GM12878 (cell line): ENCODE measurements at regions not wholly inside any gene's neighbourhood (a gene's known extent, or its start where the extent isn't known, plus 50 kb on each side); places are given as distances from the start of the nearest gene placed in this dataset.

Source experiments
- ATAC-seq: fragments of 200-7000 bp; cut with Tn5 transposase; 3 replicates; pipeline ENCODE4 v1.9.1; 2020; ENCODE audit warnings: mild to moderate bottlenecking, moderate library complexity
- BruUV-seq: library from RNA; stranded (reverse); fragments of 400-500 nt; replicated peaks from 2 replicates; lab custom pipeline; 2021; lab: Mats Ljungman, UMichigan
- CTCF ChIA-PET: fragments of 300-600 bp; sonication (Branson Sonifier 250); formaldehyde crosslinking; extraction: SDS; loops from one replicate; lab custom pipeline; 2021; ENCODE audit warnings: inconsistent platforms; lab: Yijun Ruan, JAX
- POLR2A ChIA-PET: fragments of 350-600 bp; formaldehyde crosslinking; extraction: SDS; loops from one replicate; lab custom pipeline; 2021; ENCODE audit warnings: inconsistent platforms; lab: Charles Lee
- RAD21 ChIA-PET: fragments of 300-600 bp; sonication (Branson Sonifier 250); formaldehyde crosslinking; loops from one replicate; lab custom pipeline; 2023; ENCODE audit warnings: antibody characterized with exemption; ENCODE audit not compliant: unreplicated experiment; lab: Charles Lee
- SMC1A ChIA-PET: fragments of 300-600 bp; sonication (Branson Sonifier 250); formaldehyde crosslinking; loops from one replicate; lab custom pipeline; 2023; ENCODE audit not compliant: unreplicated experiment, uncharacterized antibody; lab: Charles Lee
- DNase-seq: peaks from one replicate; pipeline ENCODE4 v3.0.0-alpha.2; 2011; ENCODE audit warnings: low read depth, low spot score
- FAIRE-seq: peaks from 3 replicates; lab custom pipeline; 2011; peaks lifted over from hg19 to GRCh38; lab: Jason Lieb, UNC
- H2AFZ ChIP-seq: 2 replicates; pipeline ENCODE4 v1.6.0; 2011; ENCODE audit warnings: low read depth, low read length, control low read depth; ENCODE audit not compliant: control insufficient read depth
- H3K27ac ChIP-seq: 2 replicates; pipeline ENCODE4 v1.5.1; 2011; ENCODE audit warnings: control low read depth; ENCODE audit not compliant: control insufficient read depth, insufficient read depth
- H3K27me3 ChIP-seq, 2 experiments: replicated peaks in 1 of 2; 2 replicates each; pipeline versions ENCODE4 v1.6.0 to v1.6.1; 2011; ENCODE audit warnings: low read length in 1 of 2; ENCODE audit not compliant: control insufficient read depth in 2 of 2, insufficient read depth in 2 of 2
- H3K36me3 ChIP-seq, 2 experiments: 2 replicates each; pipeline ENCODE4 v1.5.1; 2011; ENCODE audit warnings: low read length in 1 of 2; ENCODE audit not compliant: control insufficient read depth in 2 of 2, insufficient read depth in 2 of 2
- H3K4me1 ChIP-seq: 2 replicates; pipeline ENCODE4 v1.6.1; 2011; ENCODE audit warnings: mild to moderate bottlenecking, low read length, moderate library complexity, mixed read lengths; ENCODE audit not compliant: control insufficient read depth, insufficient read depth
- H3K4me2 ChIP-seq: 2 replicates; pipeline ENCODE4 v1.6.0; 2011; ENCODE audit warnings: control low read depth; ENCODE audit not compliant: control insufficient read depth, insufficient read depth
- H3K4me3 ChIP-seq: fragments of 200-600 bp; sonication (generic); 2 replicates; pipeline ENCODE4 v1.5.1; 2016
- H3K79me2 ChIP-seq: 2 replicates; pipeline ENCODE4 v1.6.0; 2011; ENCODE audit warnings: low read length; ENCODE audit not compliant: control insufficient read depth, insufficient read depth
- H3K9ac ChIP-seq: 2 replicates; pipeline ENCODE4 v1.8.0; 2011; ENCODE audit warnings: low read length, control low read depth, mixed read lengths; ENCODE audit not compliant: control insufficient read depth, insufficient read depth
- H3K9me3 ChIP-seq: replicated peaks from 3 replicates; pipeline ENCODE4 v1.5.1; 2011; ENCODE audit warnings: mild to moderate bottlenecking, low read length; ENCODE audit not compliant: control insufficient read depth, insufficient read depth
- H4K20me1 ChIP-seq: 2 replicates; pipeline ENCODE4 v1.6.0; 2011; ENCODE audit not compliant: control insufficient read depth, insufficient read depth
- BHLHE40 ChIP-seq, 2 experiments: fragments of 450-650 bp in 1 of 2; IDR thresholded peaks; 2 replicates each; pipeline ENCODE4 v1.6.1; 2011 to 2017; ENCODE audit warnings: low read depth in 2 of 2, borderline replicate concordance in 1 of 2, improper control_type of control experiment in 1 of 2, low read length in 1 of 2, mild to moderate bottlenecking in 1 of 2
- CBX5 ChIP-seq: sonication (generic); IDR thresholded peaks from 2 replicates; pipeline ENCODE4 v1.6.1; 2016; ENCODE audit warnings: low read depth, moderate library complexity, mild to moderate bottlenecking, inconsistent platforms
- CREB1 ChIP-seq: IDR thresholded peaks from 2 replicates; pipeline ENCODE4 v1.6.1; 2012; ENCODE audit warnings: low read depth, mild to moderate bottlenecking, inconsistent platforms
- CREM ChIP-seq: IDR thresholded peaks from 2 replicates; pipeline ENCODE4 v1.6.1; 2014; ENCODE audit warnings: antibody characterized with exemption, low read depth
- CTCF ChIP-seq, 3 experiments: IDR thresholded peaks in 2 of 3; conservative IDR thresholded peaks in 1 of 3; 2 replicates each; pipeline ENCODE4 v1.5.1; 2011; ENCODE audit warnings: low read depth in 3 of 3, low read length in 3 of 3, mild to moderate bottlenecking in 3 of 3, control low read depth in 2 of 3, moderate library complexity in 2 of 3, inconsistent platforms in 1 of 3, mixed read lengths in 1 of 3; ENCODE audit not compliant: control insufficient read depth in 2 of 3, insufficient read depth in 1 of 3; ENCODE audit errors: extremely low read depth in 1 of 3
- FOXK2 ChIP-seq: fragments of 450-650 bp; IDR thresholded peaks from 2 replicates; pipeline ENCODE4 v1.6.1; 2017; ENCODE audit warnings: mild to moderate bottlenecking, moderate library complexity
- HSF1 ChIP-seq: fragments of 150-350 bp; IDR thresholded peaks from 2 replicates; pipeline ENCODE4 v1.6.1; 2014; ENCODE audit warnings: mild to moderate bottlenecking, low read depth, low read length
- JUNB ChIP-seq: IDR thresholded peaks from 2 replicates; pipeline ENCODE4 v1.6.1; 2016; ENCODE audit warnings: antibody characterized with exemption, mild to moderate bottlenecking
- JUND ChIP-seq: IDR thresholded peaks from 2 replicates; pipeline ENCODE4 v1.6.1; 2012; ENCODE audit warnings: low read depth, mild to moderate bottlenecking, low read length, improper control_type of control experiment, moderate library complexity
- MEF2B ChIP-seq: fragments of 450-650 bp; IDR thresholded peaks from 2 replicates; pipeline ENCODE4 v1.6.1; 2018; ENCODE audit warnings: mild to moderate bottlenecking, moderate library complexity; ENCODE audit not compliant: partially characterized antibody, poor library complexity, severe bottlenecking
- NBN ChIP-seq: fragments of 450-650 bp; IDR thresholded peaks from 2 replicates; pipeline ENCODE4 v1.6.1; 2016
- POLR2AphosphoS5 ChIP-seq: IDR thresholded peaks from 2 replicates; pipeline ENCODE4 v1.6.1; 2011; ENCODE audit warnings: mild to moderate bottlenecking, low read length, inconsistent platforms
- RAD21 ChIP-seq: IDR thresholded peaks from 2 replicates; pipeline ENCODE4 v1.6.1; 2011; ENCODE audit warnings: mild to moderate bottlenecking, low read depth, low read length, moderate library complexity; ENCODE audit not compliant: insufficient read depth
- SP1 ChIP-seq: IDR thresholded peaks from one replicate; pipeline ENCODE4 v1.6.1; 2011; ENCODE audit warnings: low read depth, low read length
- ZBED1 ChIP-seq: IDR thresholded peaks from 2 replicates; pipeline ENCODE4 v1.6.1; 2016; ENCODE audit warnings: borderline replicate concordance
- ZNF687 ChIP-seq: fragments of 450-650 bp; IDR thresholded peaks from 2 replicates; pipeline ENCODE4 v1.6.1; 2017; ENCODE audit warnings: mild to moderate bottlenecking, moderate library complexity
- WGBS: methylation state at CpG from one replicate; pipeline ENCODE4 v1.1.6; 2016; ENCODE audit warnings: low lambda C conversion rate; ENCODE audit not compliant: insufficient replicate concordance, insufficient coverage; ENCODE audit errors: missing lambda C conversion rate; 5-methylcytosine and 5-hydroxymethylcytosine counted together
- in situ Hi-C: fragments of 300-500 bp; cut with MboI; formaldehyde crosslinking; loops from 9 replicates; pipeline ENCODE4 v1.14.3; 2018; ENCODE audit warnings: mixed read lengths
- intact Hi-C: fragments of 100-400 bp; cut with micrococcal nuclease; formaldehyde crosslinking; loops from one replicate; pipeline ENCODE4 v1.14.2; 2022; ENCODE audit not compliant: unreplicated experiment

GRCh38 chr3:135871311-135871710 lies 94.2 kb upstream of the PPP2R3A start:
- TF ChIP-seq BHLHE40 (IDR thresholded peaks at IDR 0.05; ENCODE audit: borderline replicate concordance in 1 of 2, low read depth in 2 of 2, low read length in 1 of 2), result no peak
- no peak for TF ChIP-seq NBN
- TF ChIP-seq CREB1, result no peak
- no peak for TF ChIP-seq CBX5
- no peak for TF ChIP-seq JUNB
- TF ChIP-seq FOXK2, result no peak
- no peak for TF ChIP-seq CREM
- TF ChIP-seq MEF2B, result no peak
- no peak for TF ChIP-seq HSF1
- no peak for TF ChIP-seq ZNF687
- TF ChIP-seq POLR2AphosphoS5, result no peak
- TF ChIP-seq ZBED1, result no peak
- TF ChIP-seq SP1, result no peak
- TF ChIP-seq CTCF (IDR thresholded peaks at IDR 0.05 in 2 of 3, conservative IDR thresholded peaks at IDR 0.05 in 1 of 3; ENCODE audit: control insufficient read depth in 2 of 3, extremely low read depth in 1 of 3, insufficient read depth in 1 of 3, low read depth in 3 of 3, low read length in 3 of 3), result no peak
- TF ChIP-seq JUND, result no peak
- TF ChIP-seq RAD21, result no peak
- no peaks in the 10 kb centered on the region for H3K4me1 ChIP-seq
- intact Hi-C loops (no loop called here), in situ Hi-C loops (no loop called here)
- BruUV-seq, result no TSS peak
- H3K36me3 ChIP-seq, result no peaks in the 10 kb centered on the region
- ChIA-PET CTCF (no interaction called here), SMC1A (no interaction called here), POLR2A (no interaction called here), RAD21 (no interaction called here)
- no peaks in the 10 kb centered on the region for H3K27me3 ChIP-seq
- H4K20me1 ChIP-seq, result no peaks in the 10 kb centered on the region
- H3K9ac ChIP-seq, result no peak overlapping the region
- no peak overlapping the region for H3K4me3 ChIP-seq
- 50% methylated on average over 1 of the region's 1 CpG for WGBS
- FAIRE-seq, result no peak
- H2AFZ ChIP-seq, result no peak overlapping the region
- H3K4me2 ChIP-seq, result no peak overlapping the region
- no peaks in the 10 kb centered on the region for H3K79me2 ChIP-seq
- H3K9me3 ChIP-seq, result no peaks in the 10 kb centered on the region; the same call in 2 of the 3 replicates
- no peak for DNase-seq
- ATAC-seq, result no peak
- H3K27ac ChIP-seq, result no peak overlapping the region
